ENCODE measurements at regions not wholly inside any gene's neighbourhood (a gene's known extent, or its start where the extent isn't known, plus 50 kb on each side); places are given as distances from the start of the nearest gene placed in this dataset.
"Not testable (repeated sequence)": the region's sequence is repeated elsewhere in the genome, so short reads cannot be mapped to it uniquely, and the experiment has no call there.

DNA sequence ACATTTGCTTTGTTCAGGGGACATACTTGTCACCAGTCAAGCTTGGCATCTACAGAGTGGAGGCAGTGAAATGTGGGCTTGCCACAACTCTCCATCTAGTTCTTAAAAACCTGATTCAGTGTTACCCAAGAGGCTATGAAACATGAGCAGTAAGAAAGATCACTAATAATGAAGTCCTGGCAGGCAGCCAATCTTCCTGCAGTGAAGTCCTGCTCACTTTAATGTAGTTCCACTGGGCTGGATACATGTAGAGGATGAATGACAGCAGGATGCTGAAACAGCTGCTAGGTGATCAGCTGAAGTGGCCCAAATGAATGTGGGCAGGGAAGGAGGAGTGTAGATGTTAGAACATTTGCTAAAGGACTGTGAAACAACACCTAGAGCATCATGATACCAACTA lies 1213.1 kb downstream of the OLFM4 start:
- DNase-seq (ENCODE audit: extremely low spot score), result peak; percentile 26

DNA sequence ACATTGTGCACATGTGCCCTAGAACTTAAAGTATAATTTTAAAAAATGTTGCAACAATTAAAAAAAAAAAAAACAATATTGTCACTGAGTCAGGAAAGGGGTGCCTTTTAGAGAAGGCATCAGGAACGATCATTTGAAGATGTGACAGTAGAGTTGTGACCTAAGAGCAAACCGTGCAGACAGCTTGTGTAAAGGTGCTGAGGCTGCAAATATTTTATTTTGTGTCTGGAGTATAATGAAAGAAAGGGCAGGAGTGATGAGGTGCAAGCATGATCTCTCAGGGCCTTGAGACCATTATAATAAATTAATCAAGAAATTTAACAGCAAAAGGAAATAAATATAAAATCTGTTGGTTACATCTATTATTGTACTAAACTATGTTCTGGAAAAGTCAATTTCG lies 1219.7 kb downstream of the OLFM4 start:
- no peak for DNase-seq (ENCODE audit: extremely low spot score)
- TF ChIP-seq LEF1 (IDR thresholded peaks at IDR 0.05; ENCODE audit: borderline replicate concordance) (no peak), ELF4 (IDR thresholded peaks at IDR 0.05) (no peak), SP1 (IDR thresholded peaks at IDR 0.05) (no peak), SUZ12 (IDR thresholded peaks at IDR 0.05) (no peak), NFRKB (IDR thresholded peaks at IDR 0.05) (no peak), TARDBP (IDR thresholded peaks at IDR 0.05) (no peak), BHLHE40 (IDR thresholded peaks at IDR 0.05; ENCODE audit: borderline replicate concordance) (no peak), L3MBTL2 (conservative IDR thresholded peaks at IDR 0.05) (no peak), CTBP1 (IDR thresholded peaks at IDR 0.05; ENCODE audit: borderline replicate concordance) (no peak), ZNF384 (IDR thresholded peaks at IDR 0.05) (no peak), FOXA1 (IDR thresholded peaks at IDR 0.05) (no peak), FOXK2 (IDR thresholded peaks at IDR 0.05) (no peak), FOXM1 (IDR thresholded peaks at IDR 0.05; ENCODE audit: borderline replicate concordance) (no peak), ARNT (IDR thresholded peaks at IDR 0.05) (no peak), HDGF (IDR thresholded peaks at IDR 0.05; ENCODE audit: borderline replicate concordance) (no peak)
- TF ChIP-seq, protein P1, sequence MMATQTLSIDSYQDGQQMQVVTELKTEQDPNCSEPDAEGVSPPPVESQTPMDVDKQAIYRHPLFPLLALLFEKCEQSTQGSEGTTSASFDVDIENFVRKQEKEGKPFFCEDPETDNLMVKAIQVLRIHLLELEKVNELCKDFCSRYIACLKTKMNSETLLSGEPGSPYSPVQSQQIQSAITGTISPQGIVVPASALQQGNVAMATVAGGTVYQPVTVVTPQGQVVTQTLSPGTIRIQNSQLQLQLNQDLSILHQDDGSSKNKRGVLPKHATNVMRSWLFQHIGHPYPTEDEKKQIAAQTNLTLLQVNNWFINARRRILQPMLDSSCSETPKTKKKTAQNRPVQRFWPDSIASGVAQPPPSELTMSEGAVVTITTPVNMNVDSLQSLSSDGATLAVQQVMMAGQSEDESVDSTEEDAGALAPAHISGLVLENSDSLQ (IDR thresholded peaks at IDR 0.05), result no peak
- POLR2A ChIA-PET, result no interaction called here
- CTCF ChIA-PET, result no interaction called here

More for the DNA sequence above, 1213.1 kb downstream of the OLFM4 start:
- POLR2A ChIA-PET, result no interaction called here
- CTCF ChIA-PET, result no interaction called here
- TF ChIP-seq, protein P1 (IDR thresholded peaks at IDR 0.05), result peak; percentile 84
- TF ChIP-seq CTBP1 (IDR thresholded peaks at IDR 0.05; ENCODE audit: borderline replicate concordance), result no peak
- TF ChIP-seq FOXM1 (IDR thresholded peaks at IDR 0.05; ENCODE audit: borderline replicate concordance), result no peak

DNA sequence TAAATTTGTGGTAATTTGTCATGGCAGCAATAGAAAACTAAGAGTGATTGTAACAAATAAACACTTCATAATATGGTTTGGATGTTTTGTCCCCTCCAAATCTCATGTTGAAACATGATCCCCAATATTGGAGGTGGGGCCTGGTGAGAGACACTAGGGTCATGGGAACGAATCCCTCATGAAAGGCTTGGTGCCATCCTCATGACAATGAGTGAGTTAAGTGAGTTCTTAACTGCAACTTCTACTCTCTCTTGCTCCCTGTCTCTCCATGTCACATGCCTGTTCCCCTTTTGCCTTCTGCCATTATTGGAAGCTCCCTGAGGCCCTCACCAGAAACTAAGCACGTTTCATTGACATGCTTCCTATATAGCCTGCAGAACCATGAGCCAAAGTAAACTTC lies 1233.2 kb downstream of the OLFM4 start:
- TF ChIP-seq ARNT (IDR thresholded peaks at IDR 0.05) (no peak), TARDBP (IDR thresholded peaks at IDR 0.05) (no peak), L3MBTL2 (conservative IDR thresholded peaks at IDR 0.05) (no peak), FOXK2 (IDR thresholded peaks at IDR 0.05) (no peak), SP1 (IDR thresholded peaks at IDR 0.05) (no peak), CTBP1 (IDR thresholded peaks at IDR 0.05; ENCODE audit: borderline replicate concordance) (no peak), FOXM1 (IDR thresholded peaks at IDR 0.05; ENCODE audit: borderline replicate concordance) (no peak), SUZ12 (IDR thresholded peaks at IDR 0.05) (no peak), FOXA1 (IDR thresholded peaks at IDR 0.05) (no peak)
- no peak for DNase-seq (ENCODE audit: extremely low spot score)
- ChIA-PET CTCF (no interaction called here), POLR2A (no interaction called here)

DNA sequence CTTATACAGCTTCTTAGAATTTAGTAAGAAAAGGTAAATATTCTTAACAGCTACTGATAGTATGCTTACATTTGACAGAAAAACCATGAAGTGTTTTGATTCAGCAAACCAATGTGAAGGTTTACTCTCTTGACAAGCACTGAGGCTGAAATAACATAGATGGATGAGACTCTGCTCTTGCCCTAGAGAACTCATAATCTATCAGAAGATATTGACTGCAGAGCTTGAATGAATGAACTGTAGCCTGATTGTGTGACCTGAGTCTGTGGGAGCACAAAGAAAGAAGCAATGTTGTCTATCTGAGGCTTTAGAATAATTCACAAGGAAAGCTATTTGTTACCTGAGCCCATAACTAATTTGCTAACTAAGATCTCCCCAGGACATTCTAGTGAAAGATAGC lies 1235.3 kb downstream of the OLFM4 start:
- ChIA-PET CTCF (no interaction called here), POLR2A (no interaction called here)
- TF ChIP-seq CTBP1 (IDR thresholded peaks at IDR 0.05; ENCODE audit: borderline replicate concordance) (no peak), HDGF (IDR thresholded peaks at IDR 0.05; ENCODE audit: borderline replicate concordance) (no peak), FOXA1 (IDR thresholded peaks at IDR 0.05) (no peak), FOXM1 (IDR thresholded peaks at IDR 0.05; ENCODE audit: borderline replicate concordance) (no peak), SP1 (IDR thresholded peaks at IDR 0.05) (no peak), BHLHE40 (IDR thresholded peaks at IDR 0.05; ENCODE audit: borderline replicate concordance) (no peak), FOXK2 (IDR thresholded peaks at IDR 0.05) (no peak), L3MBTL2 (conservative IDR thresholded peaks at IDR 0.05) (no peak), SUZ12 (IDR thresholded peaks at IDR 0.05) (no peak), ZNF384 (IDR thresholded peaks at IDR 0.05) (no peak), ARNT (IDR thresholded peaks at IDR 0.05) (no peak), NFRKB (IDR thresholded peaks at IDR 0.05) (no peak), LEF1 (IDR thresholded peaks at IDR 0.05; ENCODE audit: borderline replicate concordance) (no peak), TARDBP (IDR thresholded peaks at IDR 0.05) (no peak)
- TF ChIP-seq, protein P1 (IDR thresholded peaks at IDR 0.05), result no peak
- DNase-seq (ENCODE audit: extremely low spot score), result no peak

DNA sequence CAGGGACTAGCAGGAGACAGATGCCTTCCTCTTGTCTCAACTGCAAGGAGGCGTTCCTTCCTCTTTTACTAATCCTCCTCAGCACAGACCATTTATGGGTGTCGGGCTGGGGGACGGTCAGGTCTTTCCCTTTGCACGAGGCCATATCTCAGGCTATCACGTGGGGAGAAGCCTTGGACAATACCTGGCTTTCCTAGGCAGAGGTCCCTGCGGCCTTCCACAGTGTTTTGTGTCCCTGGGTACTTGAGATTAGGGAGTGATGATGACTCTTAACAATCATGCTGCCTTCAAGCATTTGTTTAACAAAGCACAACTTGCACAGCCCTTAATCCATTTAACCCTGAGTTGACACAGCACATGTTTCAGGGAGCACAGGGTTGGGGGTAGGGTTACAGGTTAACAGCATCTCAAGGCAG lies 1238.6 kb downstream of the OLFM4 start:
- CTCF ChIA-PET; DNase-seq (ENCODE audit: extremely low spot score); POLR2A ChIA-PET: not testable (repeated sequence)

DNA sequence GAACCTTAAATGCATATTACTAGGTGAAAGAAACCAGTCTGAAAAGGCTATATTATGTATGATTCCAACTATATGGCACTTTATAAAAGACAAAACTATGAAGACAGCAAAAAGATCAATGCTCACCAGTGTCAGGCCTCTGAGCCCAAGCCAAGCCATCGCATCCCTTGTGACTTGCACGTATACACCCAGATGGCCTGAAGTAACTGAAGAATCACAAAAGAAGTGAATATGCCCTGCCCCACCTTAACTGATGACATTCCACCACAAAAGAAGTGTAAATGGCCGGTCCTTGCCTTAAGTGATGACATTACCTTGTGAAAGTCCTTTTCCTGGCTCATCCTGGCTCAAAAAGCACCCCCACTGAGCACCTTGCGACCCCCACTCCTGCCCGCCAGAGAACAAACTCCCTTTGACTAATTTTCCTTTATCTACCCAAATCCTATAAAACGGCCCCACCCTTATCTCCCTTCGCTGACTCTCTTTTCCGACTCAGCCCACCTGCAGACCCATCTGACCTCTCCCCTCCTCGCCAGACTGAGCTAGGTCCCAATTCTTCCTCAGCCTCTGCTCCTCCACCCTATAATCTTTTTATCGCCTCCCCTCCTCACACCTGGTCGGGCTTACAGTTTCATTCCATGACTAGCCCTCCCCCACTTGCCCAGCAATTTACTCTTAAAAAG lies 1239.5 kb downstream of the OLFM4 start:
- POLR2A ChIA-PET; DNase-seq (ENCODE audit: extremely low spot score); CTCF ChIA-PET: not testable (repeated sequence)

DNA sequence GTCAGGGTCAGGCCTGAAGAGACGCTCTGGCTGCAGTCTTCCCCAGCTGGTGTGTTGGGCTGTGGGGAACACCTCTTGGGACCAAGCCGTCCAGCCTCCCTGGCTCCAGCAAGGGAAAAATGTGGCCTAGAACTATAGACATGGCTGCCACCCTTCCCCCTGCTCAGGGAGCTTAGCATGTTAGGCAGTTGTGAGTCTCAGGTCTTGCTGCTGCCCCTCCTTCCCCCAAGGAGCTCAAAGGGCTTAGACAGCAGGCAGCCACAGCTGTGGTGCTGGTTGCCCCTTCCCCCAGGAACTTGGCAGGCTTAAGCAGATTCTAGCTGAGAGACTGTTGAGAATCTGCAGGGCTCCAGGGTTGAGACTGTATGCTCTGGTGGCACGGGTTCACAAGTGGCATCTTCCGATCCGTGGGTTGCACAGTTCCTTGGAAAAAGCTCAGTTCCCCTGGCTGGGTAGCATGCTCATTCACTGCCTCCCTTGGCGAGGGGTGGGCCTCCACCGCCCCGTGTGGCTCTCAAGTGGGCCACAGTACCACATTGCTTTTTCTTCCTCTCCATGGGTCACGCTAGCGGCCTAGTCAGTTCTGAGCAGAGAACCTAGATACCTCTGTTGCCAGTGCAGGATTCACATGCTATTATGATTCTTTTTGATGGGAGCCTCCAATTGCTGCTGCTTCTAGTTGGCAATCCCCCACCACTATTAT lies 1258.6 kb downstream of the OLFM4 start:
- POLR2A ChIA-PET, result no interaction called here
- CTCF ChIA-PET, result no interaction called here
- DNase-seq (ENCODE audit: extremely low spot score), result no peak
- TF ChIP-seq ARNT (IDR thresholded peaks at IDR 0.05) (no peak), LEF1 (IDR thresholded peaks at IDR 0.05; ENCODE audit: borderline replicate concordance) (no peak)
